ENCODE measurements at regions not wholly inside any gene's neighbourhood (a gene's known extent, or its start where the extent isn't known, plus 50 kb on each side); places are given as distances from the start of the nearest gene placed in this dataset.

DNA sequence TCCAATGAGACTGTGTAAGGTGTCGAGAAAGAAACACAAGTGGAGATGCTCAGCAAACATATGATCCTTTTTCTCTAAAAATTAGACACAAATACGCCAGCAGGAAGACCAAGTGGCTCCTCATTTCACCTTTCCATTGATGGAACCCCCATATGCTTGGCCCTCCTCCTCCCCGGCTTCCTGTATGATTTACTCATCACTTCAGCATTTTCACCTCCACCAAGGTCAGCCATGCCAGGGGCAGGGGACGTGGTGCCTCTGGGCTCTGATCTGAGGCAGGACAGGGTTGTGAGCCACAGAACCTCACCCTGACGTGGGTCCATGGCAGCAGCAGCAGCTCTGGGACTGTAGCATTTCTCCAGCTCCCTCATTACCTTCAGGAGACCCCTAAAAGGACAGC is 116.8 kb upstream of the PFKP start:
- DNase-seq (ENCODE audit: low read depth in 2 of 2) = no peak

DNA sequence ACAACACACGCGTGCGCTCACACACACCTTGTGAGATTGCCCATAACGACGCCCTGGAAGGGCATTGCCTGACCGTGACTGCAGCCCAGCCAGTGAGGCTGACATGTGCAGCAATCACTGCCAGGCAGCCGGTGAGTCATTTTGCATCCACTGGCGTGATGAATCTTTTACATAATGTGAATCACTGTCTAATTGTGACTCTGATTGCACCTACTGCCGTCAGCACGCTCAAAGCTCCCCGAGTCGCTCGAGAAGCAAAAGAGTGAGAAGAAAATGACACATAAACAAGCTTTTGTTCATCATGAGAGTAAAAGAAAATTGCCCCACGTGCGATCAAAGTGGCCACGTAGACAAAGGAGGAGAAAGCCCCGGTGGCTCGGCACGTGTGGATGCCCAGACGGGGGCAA is 117.4 kb upstream of the PFKP start:
- DNase-seq (ENCODE audit: low read depth in 2 of 2) = peak in 1 of 2 donors; percentile 24

DNA sequence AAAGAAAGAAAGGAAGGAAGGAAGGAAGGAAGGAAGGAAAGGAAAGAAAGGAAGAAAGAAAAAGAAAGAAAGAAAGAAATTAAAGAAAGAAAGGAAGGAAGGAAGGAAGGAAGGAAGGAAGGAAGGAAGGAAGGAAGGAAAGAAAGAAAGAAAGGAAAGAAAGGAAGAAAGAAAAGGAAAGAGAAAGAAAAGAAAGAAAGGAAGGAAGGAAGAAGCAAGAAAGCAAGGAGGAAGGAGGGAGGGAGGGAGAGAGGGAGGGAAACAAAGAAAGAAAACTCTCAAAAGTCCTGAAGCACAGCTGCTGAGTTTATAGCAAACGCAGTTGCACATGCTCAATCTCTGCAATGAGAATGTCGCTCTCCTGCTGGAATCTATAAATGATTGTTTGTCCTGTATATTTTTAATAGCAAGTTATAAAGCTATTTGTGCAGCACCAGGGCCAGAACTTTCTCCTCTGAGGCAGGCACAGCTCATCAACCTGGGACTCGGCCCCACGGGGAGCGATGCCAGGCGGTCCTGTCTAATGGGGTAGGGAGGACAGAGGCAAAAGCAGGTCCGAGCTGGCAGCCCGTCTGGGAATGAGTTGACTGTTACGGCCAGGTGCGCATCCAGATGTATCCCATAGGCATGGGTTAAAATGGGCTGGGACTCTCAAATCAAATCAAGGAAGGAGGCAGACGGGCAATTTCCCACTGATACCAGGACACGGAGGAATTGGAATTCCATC is 118.0 kb upstream of the PFKP start:
- no peak for DNase-seq (ENCODE audit: low read depth in 2 of 2)

DNA sequence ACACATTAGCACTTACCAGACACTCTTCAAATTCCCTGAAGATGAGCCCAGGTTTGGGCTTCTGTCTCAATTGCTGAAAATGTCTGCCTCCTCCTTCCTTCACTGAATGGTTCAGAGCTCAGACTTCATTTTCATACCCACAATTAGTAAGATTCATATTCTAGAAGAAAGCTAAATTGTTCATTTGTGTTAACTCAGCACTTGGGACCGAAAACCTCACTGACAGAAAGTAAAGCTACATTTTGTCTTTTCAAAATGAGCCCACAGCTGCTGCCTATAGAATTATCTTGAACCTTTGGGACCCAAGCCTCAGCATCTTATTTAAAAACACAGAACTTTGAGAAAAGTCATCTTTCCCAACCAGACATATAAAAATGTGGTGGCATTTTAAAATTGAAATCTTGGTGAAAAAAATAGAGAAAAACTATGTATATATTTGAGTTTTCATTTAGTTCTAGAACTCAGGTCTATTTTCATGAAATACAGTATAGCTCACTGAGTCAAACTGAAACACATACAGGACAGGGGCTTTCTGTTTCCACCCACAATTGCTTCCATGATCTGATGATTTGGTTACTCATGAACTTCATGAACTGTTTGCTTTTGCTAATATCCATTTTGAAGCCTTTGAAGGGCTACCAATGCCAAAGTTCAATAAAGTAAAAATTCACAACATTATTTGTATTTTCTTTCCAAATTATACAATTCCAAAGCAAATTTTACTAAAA is 119.1 kb upstream of the PFKP start:
- DNase-seq (ENCODE audit: low read depth in 2 of 2) = no peak

DNA sequence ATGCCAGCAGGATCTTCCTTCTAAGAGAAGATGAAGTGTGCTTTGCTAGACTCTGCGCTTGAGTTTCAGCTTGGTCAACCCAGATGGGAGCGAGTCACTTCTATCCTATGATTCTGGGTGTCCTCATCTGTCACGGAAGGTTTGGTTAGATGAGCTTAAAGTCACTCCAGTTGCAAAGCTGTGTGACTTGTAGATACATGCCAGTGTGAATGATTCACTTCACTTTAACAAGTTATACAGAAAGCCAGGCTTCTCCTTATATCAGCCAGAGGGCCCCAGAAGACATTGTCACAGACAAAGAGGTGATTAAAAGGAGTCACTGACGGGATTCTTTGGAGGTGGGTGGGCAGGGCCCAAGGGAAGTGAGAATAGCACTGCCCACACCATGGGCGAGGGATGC is 122.6 kb upstream of the PFKP start:
- DNase-seq (ENCODE audit: low read depth in 2 of 2) = no peak

DNA sequence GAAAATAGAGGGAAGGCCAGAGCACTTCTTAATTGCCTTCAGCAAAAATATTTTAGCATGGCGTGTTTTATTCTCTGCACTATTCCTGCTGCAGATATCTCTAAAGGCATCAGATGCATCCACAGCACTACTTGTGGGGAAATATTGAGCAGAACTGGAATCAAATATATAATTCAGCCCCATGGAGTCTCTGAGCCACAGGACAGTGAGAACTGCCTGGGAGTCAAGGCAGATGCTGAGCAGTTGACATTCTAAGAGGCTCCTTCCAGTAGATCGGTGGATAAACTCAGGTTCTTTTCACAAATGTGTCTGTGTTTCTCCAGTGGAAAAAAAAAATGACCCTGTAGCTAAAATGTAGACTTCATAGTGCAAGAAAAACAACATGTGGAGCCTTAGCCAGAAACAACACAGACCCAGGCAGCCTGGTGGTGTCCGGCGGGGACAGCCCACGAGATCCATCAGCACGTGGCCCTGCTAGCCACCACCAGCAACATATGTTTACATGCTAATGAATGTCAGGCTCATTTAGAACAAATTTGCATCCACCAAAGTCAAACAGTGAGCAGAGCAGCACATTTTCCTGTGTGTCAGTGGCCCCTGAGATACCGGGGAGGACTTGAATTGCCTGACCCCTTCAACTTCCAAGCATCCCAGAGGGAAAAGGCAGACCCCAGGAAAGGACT is 123.3 kb upstream of the PFKP start:
- no peak for DNase-seq (ENCODE audit: low read depth in 2 of 2)

DNA sequence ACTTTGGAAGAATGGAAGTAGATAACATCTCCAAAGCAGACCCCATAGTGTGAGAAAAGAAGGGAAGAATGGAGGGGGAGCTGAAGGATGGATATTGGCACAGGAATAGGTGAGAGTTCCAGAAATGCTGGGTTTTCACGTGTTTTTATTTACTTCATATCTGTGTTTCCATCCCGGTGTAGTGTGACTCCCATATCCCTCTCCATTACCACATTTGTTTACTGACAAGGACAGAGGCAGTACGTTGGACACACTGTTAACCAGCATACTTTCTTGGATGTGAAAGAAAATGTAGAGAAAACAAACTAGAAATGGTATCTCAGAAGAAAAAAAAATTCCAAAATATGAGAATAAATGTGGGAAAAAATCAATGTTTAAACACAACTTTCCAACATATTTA is 124.4 kb upstream of the PFKP start:
- no peak for DNase-seq (ENCODE audit: low read depth in 2 of 2)

DNA sequence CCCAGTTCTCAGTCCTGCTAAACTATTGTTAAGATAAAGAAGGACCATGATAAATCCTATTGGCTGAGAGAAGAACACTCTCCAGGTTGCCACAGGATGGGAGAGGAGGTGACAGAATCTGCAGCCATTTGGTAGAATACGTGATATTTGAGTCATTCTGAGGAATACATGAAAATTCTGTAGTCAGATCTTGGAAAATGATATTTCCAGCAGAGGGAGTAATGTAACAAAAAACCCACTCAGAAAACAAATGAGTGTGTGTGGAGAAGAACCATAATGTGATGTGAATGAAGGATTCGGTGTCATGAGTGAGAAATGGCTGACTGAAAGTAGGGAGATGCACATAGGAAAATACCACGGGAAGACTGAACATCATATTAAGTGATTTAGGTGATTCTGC is 128.5 kb upstream of the PFKP start:
- DNase-seq (ENCODE audit: low read depth in 2 of 2) = no peak

DNA sequence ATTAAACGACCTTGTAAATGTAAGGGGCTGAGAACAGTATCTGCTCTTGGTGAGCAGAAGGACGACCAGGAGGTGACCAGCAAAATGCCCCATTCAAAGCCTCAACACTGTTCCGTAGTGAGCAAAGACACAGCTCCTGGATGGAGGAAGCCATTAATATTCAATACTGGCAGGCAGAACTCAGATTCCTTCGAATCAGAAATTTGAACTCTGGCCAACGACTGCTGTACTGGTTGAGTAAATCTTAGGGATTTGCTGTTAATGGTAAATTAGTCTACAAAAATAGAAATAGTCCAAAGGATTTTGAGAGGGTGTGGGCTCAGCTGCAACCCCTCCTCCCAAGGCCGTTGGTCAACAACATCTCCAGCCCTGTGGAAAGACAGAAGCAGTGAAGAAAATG is 130.5 kb upstream of the PFKP start:
- DNase-seq (ENCODE audit: low read depth in 2 of 2) = no peak

DNA sequence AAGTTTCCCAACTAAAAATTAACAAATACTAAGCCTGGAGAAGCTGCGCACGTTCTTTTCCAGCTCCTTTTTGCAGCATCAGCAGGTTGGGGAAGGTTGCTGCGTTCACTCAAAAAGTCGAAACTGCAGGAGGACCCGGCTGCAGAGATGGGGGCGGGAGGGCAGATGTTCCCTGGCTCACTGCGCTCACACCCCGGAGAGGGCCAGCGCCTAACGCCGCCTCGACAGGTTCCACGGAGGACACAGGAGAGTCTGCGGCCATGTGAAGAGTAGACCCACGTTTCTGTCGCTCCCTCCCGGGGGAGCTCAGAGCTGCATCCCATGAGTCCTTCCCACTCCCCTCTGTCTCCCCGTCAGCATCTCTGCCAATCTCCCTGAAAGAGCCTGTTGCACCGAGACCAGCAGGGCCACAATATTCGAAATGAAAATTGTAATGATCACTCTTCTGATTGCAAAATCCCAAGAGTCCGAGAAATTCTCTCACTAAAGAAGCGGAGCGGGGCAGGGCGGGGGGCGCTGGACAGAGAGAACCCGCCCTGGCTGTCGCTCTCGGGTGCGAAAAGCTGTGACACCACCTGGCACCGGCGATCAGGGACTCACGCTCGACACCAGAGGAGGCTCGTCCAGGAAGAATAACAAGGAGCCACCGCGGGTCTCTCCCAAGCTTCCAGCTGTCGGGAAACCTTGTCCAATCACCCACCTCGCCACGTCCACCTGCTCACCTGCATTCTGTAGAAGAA is 131.5 kb upstream of the PFKP start:
- DNase-seq (ENCODE audit: low read depth in 2 of 2) = no peak

DNA sequence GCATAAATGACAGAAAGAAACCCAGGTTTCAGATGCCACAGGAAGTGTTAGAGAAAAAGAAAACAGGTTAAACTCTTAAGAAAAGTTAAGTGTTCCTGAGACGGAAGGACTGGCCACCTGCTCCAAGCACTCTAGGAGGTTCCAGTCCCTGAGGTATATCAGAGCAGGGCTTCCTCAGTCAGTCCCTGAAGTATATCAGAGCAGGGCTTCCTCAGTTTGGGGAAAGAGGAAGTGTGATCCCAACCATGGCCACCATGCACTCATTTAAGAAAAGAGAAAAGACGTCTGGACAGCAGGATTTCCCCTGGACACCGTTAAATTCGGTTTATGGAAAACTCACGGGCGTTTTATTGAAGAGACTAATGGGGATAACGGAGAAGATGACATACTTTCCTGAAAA is 133.4 kb upstream of the PFKP start:
- no peak for DNase-seq (ENCODE audit: low read depth in 2 of 2)

DNA sequence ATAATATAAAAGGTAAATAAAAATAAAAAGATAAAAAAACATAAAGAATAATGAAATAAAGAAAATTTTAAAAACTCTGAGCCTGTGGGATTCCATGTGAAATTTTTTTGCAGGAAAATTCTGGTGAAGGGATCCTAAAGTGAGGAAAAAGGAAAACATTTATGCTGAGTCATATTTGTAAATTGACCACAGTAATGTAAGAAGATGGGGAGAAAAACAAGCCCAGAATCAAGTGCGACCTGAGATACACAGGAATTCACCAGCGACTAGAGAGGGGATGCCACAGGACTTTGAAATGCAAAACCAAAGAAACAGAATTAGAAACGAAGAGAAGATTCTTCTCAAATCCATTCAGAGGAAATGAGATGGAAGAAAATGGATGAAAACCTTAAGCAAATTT is 133.8 kb upstream of the PFKP start:
- DNase-seq (ENCODE audit: low read depth in 2 of 2) = no peak

DNA sequence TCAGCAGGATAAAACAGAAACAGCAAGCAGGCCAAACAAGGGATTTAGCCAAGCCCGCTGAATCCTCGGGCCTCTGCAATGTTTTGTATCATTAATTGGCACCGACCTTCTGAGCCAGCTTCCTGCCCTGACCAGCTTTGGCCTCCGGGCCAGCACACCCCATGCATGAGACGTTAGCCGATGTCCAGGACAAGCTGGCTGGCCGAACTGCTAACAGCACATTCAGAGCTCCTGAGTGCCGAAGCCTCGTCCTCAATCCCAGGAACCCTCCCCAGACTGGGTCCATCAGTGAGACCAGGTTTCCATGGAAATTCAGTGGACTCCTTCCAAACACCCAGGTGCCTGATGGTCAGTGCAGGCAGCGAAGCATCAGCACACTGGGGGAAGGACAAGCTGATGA is 134.3 kb upstream of the PFKP start:
- no peak for DNase-seq (ENCODE audit: low read depth in 2 of 2)

DNA sequence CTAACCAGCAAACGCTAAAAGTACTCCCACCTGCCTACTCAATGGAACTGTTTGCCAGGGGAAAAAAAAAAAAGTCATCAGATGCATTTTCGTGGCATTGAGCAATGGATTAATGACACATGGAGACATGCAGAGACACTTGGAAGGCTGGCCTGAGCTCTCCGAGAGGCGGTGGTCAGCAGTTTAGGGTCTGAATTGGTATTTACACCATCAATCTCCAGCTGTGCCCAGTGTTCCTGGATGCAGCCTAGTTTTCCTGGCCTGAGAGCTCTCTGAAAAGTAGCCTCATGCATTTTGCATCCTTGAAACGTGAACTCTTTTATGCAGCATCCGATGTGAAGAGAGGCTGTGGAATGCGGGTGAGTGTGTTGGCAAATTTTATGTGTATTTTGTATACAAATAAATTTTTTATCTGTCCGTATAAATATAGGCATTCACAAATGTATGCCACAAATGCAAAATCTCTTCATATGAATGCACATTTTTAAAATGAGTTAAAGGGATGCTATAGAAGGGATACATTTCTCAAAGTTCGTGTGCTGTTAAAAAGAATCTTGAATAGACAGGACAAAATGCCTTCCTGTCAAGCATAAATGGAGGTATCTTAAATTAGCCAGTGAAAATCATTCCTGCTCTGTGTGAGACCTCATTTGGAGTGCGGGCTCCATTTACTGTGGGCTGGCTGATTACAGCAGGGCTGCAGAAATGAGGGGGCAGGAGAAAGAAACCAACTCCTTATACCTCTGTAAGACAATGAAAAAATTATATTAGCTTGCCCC is 137.7 kb upstream of the PFKP start:
- DNase-seq (ENCODE audit: low read depth in 2 of 2) = no peak

DNA sequence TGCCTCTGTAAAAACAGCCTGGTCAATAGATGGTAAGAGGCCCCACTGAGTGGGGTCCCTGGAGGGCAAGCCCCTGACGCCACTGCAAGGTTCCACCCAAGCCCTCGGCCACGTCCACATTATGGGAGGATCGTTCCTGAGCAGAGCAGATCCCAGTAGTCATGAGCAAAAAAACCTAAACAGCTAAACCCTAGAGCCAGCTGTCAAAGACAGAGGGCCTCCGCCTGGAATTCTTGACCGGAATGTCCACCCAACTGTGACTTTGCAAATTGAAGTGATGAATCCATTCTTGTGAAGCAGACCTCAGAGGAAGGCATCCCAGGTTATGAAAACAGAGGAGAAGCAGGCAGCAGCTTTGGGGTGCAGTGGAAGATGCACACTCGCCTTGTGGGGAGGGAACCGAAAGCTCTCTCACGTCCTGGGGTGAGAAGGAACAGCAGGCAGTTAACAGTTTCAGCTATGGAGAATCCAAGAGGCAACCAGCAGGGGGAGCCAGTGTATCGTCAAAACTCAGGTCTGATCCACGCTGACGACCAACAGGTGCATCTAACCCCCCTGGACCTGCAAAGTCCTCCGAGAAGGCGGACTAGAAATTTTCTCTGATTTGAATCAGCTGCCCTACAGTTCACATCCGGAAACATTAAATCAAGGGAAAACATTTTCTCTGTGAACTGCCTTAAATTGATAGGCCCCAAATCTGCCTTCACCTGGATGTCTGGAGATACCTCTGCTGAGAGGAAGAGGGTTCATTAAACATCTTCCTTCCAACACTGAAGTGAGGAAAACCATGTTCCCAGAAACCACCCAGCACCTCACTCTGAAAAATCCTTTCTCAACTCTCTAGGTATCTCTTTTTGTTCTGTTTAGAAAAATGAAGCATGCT is 139.1 kb upstream of the PFKP start:
- peak; percentile 43 to 62 for DNase-seq (ENCODE audit: low read depth in 2 of 2)

DNA sequence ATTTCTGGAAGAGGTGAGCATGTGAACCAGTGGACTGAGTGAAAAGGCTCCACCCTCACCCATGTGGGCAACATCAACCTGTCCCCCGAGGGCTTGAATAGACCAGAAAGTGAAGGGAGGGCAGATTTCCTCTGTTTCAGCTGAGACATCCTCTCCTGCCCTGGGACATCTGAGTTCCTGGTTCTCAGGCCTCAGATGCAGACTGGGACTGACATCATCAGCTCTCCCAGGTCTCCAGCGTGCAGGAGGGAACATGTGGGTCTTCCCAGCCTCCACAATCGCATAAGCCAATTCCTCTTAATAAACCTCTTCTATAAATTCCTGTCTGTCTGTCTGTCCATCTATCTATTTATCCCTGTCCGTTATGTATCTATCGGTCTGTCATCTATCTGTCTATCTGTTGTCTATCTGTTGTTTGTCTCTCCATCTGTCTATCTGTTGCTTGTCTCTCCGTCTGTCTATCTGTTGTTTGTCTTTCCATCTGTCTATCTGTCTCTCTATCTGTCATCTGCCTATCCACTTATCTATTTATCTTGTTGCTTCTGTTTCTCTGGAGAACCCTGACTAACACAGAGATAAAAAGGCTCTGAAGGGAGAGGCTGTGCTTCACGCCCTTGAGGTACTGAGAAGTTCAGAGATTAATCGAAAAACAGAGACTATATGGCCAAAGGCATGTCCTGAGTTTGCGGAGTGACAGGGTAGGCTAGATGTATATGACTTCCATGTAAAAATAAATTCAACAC is 140.3 kb upstream of the PFKP start:
- DNase-seq (ENCODE audit: low read depth in 2 of 2) = no peak

DNA sequence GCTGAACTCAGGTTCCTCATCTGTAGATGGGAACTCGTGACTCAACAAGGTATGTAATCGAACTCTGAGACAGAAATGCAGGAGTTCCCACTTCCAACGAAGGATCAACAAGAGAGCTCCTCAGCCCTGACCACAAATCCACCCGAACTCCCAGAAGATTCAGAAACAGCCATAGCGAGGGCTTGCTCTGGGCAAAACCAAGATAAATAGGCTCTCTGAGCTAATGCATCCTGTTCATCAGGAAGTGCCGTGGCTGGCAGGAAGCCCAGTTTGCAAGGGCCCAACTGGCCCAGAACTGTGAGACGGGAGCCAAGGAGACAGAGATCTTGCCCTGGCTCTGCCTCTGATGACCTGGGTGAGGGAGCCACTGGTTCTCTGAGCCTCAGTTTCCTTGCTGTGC is 141.7 kb upstream of the PFKP start:
- DNase-seq (ENCODE audit: low read depth in 2 of 2) = no peak

DNA sequence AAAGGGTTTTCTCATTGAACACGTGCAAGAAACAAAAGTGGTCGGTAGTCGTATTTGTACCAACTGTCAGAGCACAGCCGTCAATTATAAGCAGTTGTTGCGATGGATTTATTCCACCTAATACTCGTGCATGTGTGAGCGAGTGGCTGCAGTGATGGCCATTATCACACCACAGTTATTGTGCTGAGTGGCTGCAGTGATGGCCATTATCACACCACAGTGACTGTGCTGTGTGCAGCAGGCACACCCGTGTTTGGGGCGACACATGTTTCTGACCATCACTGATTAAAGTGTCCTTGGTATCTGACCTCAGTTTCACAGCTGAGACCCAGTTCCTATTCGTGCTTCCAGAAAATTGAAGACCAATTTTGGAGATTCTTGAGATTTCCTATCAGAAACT is 142.9 kb upstream of the PFKP start:
- DNase-seq (ENCODE audit: low read depth in 2 of 2) = no peak

DNA sequence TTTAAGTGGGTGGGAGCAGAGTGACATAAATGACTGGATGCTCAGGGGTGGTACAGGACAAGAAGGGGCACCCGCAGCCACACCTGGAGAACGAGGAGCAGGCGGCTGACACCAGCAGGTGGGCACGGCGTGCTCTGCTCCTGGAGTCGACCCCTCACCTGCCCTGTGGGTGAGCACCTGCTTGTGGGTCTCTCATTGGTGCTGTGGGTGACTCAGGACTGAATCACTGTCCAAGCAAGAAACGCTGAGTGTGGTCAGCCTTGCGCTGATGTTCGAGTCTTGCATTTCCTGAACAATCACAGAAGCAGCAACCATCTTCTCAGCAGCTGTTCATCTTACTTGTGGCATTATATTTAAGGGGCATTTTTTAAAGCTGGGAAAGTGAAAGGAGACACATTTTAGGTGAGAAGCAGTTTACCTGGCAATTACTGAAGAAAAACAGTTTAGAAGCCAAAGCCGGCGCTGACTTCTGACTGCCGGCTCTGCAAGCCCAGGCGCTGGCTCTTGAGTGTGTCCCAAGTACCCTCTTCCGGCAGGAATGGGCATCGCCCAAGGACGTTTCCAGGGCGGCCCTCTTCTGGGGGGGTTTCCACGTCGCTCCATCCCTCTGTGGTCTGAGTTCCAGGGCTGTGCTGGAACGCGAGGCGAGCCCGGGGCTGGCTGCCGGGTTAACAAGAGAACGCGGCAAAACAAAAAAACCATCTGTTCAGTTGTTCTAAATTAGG is 145.2 kb upstream of the PFKP start:
- no peak for DNase-seq (ENCODE audit: low read depth in 2 of 2)
